HK-2 (cell line): ENCODE measurements at regions not wholly inside any gene's neighbourhood (a gene's known extent, or its start where the extent isn't known, plus 50 kb on each side); places are given as distances from the start of the nearest gene placed in this dataset.
"Not testable (repeated sequence)": the region's sequence is repeated elsewhere in the genome, so short reads cannot be mapped to it uniquely, and the experiment has no call there.

Experiments used
- DNase-seq: peaks from one replicate; pipeline ENCODE4 v3.0.0-alpha.2; 2018; ENCODE audit not compliant: unreplicated experiment

DNA sequence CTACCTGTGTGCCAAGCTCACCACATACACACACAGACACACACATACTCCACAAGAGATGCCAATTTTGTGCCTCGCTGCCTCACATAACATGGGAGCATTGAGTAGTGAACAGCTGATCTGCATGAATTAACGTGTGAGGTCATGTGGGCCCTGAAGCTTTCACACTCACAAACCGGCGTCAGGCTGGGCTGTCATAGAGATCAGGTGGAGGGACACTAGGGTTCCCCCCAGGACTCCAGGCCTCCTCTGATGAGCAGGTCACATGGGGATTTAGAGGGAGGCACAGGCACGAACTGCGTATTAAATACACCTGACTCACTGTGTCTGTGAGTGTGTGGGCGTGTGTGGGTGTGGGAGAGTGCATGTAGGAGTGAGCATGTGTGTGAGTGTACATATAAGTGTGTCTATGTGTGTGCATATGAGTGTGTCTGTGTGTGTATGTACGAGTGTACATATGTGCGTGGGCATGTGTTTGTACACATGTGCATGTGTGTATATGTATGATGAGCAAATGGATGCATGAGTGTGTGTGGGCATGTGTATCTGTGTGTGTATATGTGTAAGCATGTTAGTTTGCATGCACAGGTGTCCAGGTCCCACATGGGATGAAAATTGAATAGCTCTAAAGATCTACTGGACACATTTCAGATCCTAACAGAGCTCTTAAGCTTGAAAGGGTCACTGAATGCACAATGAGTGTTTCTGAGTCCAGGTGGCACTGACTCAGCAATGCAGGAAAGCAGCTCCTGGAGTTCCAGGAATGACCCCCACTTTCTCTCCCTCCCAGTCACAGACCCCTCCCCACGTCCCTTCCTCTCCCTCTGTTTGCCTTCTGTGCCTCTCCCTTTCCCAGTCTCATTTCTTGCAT lies 336.6 kb downstream of the PREX1 start:
- no peak for DNase-seq

DNA sequence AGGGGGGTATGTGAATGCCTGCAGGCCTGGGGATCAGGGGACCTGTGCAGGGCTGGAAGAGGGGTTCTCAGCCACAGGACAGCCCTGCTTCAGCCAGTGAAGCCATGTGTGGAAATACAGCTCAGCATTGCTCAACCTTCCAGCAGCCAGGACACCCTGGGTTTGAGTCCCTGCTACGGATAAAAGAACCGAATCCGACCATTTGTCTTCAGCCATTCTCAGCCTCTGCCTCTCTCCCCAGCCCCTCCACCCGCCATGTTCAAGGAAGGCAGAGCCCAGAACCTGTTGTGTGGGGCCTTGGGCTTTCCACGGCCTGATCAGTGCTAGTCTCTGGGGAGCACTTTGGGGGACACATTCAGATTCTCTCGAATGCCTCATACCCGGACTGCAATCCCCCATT lies 337.5 kb downstream of the PREX1 start:
- not testable (repeated sequence) for DNase-seq

DNA sequence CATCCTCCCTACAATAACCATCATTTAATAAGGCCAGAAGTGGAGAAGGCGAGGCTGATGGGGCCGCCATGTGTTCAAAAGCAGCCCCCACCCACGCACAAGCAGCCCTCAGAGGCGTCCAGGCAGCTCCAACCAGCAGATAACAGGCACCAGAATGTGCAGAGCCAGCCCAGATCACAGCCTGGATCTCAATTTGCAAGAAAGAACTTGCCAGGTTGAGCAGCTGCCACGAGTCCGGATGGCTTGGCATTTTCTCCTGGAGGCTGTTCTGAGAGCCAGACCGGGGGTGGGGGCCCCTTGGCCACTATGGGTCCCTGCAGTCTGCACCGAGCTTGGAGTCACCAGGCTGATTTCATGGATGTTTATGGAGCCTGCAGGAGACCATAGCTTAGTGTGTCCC lies 338.1 kb downstream of the PREX1 start:
- no peak for DNase-seq

DNA sequence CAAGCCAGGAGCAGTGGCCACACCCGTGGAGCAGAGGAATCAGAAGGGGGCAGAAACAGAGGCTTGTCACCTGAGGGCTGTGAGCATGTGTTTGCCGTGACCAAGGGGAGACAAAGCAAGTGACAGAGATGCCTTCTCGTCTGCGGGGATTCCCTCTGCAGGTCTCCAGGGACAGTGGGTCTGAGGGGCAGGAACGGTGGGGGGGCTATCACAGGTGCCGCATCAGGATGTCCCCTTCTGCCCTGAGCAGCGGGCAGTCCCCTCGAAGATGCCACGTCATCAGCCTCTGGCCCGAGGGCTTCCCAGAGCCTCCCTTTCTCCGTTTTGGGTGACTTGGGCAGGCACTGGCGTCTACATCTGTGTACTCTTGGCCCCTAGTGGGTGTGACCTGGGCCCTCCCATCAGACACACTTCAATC lies 338.7 kb downstream of the PREX1 start:
- no peak for DNase-seq

DNA sequence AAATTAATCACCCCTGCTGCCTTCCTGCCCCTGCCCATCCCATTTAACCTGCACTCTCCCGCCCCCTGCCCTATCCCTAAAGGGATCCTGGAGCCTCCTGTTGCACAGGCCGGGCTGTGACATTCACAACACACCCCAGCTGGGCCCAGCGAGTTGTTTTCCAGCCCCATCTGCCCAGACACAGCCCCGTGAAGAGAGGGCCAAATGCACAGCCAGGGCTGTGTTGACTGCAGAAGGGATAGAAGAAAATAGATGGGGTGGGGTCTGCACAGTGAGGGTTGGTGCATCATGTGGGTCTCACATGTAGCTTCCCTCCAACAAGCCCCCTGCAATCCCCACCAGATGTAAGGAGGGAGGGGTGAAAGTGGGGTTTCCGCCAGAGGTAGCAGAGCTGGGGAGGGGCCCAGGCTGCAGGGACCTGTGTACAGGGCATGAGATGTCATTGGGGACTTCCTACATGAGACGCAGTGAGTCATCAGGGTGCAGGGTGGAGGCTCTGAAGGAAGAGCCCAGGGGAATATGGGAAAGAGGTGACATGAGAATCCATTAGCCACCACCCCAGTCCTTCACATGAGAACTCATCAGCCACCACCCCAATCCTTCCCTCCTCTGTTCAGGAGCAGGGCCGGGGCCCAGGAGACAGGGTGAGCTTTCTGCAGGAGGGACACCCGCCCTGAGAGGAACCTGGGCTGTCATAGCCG lies 339.3 kb downstream of the PREX1 start:
- DNase-seq: not testable (repeated sequence)

DNA sequence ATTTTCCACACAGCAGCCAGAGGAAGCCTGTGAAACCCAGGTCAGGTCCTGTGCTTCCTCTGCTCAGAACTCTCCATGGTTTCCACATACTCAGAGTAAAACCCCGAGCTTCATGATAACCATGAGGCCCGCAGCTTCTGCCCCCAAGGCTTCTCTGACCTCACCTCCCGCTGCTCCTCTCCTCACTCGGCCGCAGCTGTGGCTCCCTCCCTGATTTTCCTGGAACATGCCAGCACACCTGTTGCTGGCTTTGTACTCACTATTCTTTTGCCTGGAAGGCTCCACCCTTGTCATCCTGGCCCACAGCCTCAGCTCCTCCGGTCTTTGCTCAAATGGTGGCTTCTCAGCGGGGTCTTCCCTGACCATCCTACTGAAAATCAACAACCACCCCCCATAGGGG lies 341.7 kb downstream of the PREX1 start:
- no peak for DNase-seq

DNA sequence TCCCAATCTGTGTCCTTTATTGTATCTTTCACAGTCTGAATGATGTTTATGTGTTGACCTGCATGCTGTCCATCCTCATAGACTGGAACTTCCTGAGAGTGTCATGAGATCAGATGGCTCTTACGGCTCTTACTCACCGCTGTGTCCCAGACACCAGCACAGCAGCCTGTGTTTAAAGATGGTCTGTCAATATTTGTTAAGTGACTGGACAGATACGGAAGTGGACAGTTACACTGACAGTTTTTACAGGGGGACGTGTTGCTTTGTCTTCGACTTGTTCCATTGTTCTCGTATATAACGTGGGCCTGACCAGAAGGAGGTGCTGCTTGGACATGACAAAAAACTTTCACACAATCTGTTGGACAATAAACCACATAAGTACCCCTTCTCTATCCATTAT lies 342.6 kb downstream of the PREX1 start:
- not testable (repeated sequence) for DNase-seq

DNA sequence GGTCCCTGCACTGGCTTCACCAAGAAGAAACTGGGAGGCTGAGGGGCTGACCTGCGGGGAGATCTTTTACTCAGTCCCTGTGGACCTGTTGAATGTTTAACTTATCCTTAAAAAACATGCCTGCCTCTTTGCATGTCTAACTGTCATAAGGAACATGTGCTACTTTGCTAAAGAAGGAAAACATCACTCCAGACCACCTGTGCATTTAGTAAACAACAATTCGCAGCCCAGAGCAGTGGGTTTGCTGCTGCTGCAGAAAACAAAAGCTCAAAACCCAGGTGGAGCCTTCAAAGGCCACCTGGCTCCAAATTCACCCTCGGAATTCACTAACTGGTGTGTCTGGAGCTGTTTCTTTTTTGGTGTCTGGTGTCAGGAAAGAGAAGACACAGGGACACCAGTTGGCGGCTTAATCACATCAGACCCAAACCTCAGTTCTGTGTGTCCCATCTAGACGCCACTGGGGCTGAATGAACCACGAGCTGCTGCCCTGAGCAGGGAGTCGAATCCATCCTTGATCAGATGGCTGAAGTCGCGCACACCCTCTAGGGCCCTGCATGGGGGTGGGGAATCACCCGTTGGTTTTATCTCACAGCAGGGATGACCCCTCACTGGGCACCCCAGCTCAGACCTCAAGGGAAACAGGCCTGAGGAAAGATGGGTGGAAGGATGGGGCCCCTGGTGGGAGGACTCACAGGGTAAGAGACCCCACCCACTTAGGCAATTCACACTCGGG lies 344.3 kb downstream of the PREX1 start:
- DNase-seq: no peak

DNA sequence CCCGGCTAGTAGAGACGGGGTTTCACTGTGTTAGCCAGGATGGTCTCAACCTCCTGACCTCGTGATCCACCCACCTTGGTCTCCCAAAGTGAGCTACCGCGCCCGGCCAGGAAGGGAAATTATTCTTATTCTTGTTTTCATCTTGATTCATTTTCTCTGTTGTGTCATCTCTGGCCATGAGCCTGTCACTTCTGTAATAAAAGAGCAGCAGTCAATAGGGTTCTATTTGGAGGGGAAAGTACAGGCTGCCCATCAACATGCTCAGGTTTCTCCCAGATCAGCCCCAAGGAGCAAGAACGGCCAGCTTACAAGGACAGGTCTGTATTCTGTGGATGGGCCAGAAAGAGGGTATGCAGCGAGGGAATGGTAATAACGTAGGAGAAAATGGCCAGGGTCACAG lies 345.0 kb downstream of the PREX1 start:
- DNase-seq: no peak

DNA sequence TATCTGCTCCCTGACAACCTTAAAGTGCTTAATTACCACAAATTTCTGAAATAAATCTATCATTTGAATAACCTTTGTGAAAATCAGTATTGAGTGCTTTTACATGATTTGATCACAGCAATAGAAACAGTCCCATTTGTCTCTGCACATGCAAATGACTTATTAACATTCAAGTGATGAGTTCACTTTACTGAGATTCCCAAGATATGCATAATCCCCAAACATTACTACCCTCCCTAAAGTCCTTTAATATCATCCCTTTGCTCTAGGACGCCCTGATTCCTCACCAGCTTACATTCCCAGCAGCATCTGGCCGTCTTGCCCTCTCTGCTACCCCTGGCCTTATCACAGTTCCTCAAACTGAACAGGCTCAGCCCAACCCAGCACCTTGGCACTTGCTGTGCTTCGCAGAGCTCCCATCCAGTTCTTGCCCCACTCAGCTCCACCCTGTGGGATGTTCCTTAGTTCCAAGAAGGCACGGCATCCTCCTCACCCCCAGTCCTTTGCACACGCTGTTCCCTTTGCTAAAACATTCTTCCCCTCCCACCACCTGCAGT lies 347.5 kb downstream of the PREX1 start:
- no peak for DNase-seq

DNA sequence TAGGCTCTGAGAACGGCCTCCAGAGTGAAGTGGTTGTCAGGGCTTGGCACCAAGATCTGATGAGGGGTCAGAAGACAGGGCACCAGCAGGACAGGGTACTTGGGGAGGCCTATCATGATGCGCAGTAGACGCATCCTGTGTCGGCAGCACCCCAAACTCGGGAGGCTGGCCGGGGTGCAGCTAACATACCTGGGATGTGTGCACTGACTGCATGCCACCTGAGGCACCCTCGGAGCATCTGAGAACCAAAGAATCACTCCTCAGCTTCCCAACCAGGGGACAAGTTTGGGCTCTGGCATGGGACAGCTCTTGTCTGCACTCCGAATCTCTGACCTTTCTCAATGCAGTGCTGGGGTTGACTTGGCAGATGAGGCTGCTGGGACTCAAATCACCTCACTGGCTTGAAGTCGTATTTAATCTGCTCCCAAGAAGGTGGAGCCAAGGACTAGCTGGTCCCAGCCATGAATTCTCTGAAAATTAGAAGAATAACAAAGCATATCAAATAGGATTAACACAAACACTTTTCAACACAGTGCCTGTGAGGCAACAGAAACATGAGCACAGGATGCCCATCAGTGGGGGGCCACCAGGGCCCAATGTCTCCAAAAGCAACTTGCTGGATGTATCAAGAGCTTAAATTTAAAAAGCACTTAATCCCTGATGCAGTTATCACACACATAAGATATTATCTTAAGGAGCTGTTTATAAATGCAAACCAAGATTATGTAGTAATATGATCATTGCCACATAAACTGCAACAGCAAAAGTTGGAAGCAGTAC lies 348.8 kb downstream of the PREX1 start:
- DNase-seq: no peak

DNA sequence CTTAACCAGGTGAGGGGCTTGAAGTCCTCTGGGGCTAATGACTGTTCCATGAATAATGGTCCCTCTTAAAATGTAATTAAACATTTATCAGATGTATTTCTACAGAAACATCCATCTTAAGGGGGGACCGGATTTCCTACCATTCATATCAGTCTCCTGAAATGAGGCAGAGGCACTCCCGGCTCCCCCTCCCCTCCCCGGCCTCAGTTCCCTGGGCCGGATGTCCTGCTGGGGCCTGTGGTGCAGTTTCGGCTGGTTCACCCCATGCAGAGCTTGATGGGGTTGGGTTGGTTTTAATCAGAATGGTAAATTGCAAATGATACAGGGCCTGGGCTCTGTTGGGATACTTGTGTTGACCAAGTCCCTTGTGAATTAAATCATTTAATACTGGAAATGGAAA lies 349.4 kb downstream of the PREX1 start:
- DNase-seq: no peak

DNA sequence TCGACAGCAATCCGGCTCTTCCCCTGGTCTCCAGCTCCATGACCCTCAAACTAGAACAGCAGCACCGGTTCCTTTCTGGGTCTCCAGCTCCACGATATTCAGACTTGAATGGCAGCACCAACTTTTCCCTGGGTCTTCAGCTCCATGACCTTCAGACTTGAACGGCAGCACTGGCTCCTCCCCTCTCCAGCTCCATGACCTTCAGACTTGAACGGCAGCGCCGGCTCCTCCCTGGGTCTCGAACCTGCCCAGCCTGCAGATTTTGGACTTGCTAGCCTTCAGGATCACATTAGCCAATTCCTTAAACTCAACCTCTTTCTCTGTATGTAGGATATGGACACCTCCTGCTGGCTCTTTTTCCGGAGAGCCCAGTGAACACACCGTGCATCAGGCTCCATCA lies 350.9 kb downstream of the PREX1 start:
- DNase-seq: no peak

DNA sequence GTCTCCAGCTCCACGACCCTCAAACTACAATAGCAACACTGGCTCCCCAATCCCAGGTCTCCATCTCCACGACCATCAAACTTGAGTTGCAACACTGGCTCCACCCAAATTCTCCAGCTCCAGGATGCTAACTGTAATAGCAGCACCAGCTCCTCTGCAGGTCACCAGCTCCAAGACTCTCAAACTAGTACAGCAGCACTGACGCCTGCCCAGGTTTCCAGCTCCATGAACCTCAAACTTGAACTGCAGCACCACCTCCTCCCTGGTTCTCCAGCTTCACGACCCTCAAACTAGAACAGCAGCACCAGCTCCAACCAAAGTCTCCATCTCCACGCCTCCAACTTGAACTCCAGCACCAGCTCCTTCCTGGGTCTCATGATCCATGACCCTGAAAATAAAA lies 353.8 kb downstream of the PREX1 start:
- DNase-seq: no peak

DNA sequence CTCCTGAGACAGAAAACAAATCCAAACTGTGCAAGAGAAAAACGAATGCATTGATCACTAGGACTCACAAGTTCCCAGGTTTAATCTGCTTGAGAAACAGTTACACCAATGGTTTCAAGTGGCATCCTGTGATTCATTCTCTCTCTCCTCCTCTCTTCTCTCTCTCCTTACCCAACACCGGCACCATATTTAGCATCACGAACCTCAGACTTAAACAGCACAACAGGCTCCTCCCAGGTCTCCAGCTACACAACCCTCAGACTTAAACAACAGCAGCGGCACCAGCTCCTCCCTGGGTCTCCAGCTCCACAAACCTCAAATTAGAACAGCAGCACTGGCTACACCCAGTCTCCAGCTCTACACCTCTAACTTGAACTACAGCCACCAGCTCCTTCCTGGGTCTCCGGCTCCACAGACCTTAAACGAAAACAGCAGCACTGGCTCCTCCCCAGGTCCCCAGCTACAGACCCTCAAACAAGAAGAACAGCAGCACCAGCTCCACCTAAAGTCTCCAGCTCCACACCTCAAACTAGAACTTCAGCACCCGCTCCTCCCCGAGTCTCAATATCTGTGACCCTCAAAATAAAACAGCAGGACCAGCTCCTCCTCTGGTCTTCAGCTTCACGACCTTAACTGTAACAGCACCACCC lies 355.9 kb downstream of the PREX1 start:
- DNase-seq: no peak

DNA sequence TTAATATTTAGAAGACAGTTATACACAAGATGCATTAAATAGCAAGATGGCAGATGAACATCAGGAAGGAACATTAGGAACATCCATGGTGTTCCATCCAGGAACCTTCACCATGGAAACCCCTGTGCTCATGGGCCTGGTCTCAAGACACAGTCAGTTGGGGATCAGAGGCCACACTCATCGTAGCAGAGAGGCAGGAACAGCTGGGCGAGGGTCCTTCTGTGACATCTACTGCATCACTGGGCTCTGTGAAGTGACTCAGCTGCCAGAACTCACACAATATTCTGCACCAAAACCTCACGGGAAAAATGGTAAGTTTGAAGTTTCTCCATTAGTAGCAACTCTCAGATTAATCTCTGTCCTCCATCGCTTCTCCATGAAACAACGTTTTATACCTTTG lies 356.6 kb downstream of the PREX1 start:
- DNase-seq: no peak

DNA sequence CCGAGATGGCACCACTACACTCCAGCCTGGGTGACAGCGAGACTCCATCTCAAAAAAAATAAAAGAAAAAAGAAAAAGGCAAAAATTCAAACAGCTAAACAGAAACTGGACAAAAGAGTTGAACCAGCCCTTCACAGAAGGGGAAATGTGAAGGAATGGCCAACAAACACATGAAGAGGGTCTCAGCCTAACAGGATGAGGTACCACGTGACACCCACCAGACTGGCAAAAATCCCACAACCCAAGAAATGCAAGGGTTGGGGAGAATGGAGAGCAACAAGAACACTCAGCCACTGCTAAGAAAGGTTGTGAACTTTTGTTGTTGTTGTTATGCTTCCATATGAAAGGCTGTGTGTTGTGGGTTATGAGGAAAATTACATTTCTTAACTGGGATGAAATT lies 357.7 kb downstream of the PREX1 start:
- no peak for DNase-seq

DNA sequence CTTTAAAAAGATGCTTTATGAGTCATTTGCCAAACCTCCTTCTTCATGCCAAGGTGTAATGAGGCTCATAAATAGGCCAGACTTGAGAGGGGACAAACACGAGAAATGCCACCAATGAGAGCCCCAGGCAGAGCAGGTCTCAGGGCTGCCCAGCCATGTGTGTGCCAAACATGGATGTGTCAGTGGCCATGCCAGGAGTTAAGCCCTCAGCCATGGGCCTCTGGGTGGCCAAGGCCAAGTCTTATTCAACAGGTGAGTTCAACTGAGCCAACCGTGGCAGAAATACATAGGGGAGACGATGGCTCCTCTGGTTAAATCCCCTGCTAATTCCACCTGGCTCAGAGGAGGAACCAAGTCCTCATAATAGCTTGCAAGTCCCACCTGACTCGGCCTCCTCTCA lies 358.8 kb downstream of the PREX1 start:
- DNase-seq: no peak

DNA sequence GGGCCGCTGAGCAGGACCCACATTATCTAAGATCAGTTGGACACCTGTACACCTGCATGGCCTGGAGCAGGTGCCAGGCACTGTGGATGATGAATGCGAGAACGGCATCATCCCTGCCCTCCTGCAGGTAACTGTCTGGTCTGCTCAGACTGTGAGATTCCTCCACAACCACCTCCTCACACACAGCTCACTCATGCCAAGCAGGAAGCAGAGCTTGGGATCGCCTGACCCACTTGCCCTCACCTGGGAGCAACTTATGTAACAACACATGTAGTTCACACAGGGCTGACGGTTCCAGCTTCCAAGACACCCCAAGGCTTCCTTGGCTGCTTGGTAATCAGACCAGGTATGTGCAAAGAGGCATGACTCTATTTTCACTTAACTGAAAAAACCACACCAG lies 359.2 kb downstream of the PREX1 start:
- no peak for DNase-seq

DNA sequence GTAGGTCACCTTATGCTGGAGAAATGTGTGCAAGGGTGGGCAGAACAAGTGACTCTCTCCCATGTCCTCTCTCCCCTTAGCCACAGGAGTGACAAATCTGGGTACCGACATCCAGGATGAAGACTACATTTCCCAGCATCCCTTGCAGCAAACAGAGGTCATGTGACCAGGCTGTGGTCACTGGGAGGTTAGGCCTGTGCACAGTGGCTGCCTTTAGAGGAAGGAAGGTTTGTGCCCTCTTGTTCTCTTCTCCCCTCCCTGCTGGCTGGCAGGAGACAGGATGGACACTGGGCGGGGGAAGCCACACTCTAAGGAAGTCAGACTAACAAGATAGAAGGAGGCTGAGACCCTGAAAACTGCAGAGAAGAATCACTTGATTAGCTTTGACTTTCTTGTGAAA lies 360.2 kb downstream of the PREX1 start:
- no peak for DNase-seq

DNA sequence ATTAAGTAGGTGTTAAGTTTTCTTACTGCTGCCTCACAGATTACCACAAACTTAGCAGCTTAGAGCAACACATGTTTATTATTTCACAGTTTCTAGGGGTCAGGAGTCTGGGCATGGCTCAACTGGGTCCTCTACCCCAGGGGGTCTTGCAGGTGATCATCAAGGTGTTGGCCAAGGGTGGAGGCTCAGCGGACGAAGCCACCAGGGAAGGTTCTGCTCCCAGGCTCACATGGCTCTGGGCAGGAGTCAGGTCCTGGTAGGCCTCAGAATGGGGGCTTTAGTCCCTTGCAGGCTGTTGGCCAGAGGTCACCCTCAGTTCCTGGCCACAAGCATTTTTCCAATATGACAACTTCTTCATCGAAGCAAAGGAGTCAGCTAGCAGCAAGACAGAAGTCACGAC lies 362.5 kb downstream of the PREX1 start:
- no peak for DNase-seq
